Activated CD4-positive, CD25-positive, alpha-beta regulatory T cell treated with anti-CD3 and anti-CD28 coated beads, Interleukin-2, amount 50 U/mL, for 24 hours (primary cell): ENCODE measurements at regions not wholly inside any gene's neighbourhood (a gene's known extent, or its start where the extent isn't known, plus 50 kb on each side); places are given as distances from the start of the nearest gene placed in this dataset.

Experiments used
- ATAC-seq, 2 donors: fragments of 150-1000 bp; cut with Tn5 transposase; one replicate each; pipeline ENCODE4 v1.10.0; 2021; ENCODE audit warnings: mild to moderate bottlenecking in 1 of 2, moderate library complexity in 1 of 2

- no peak for ATAC-seq
These were observed 312.7 kb upstream of the SP8 start for GRCh38 chr7:21099432-21099831.

DNA sequence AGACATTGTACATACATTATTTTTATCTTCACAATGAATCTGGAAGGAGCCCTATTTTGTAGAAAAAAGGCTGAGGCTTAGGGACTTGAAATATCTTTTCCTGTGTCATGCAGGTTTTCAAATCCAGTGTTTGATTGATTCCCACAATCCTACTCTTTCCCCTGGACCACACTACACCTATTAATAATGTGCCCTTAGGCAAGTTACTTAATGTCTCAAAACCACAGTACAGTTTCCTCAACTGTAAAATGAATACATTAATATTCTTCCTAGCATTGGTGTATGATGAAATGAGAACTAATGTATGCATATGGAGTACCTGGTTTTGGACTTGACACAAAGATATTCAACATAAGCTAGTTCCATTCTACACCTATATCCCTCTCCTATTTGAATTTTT lies 313.3 kb upstream of the SP8 start:
- ATAC-seq, result no peak

DNA sequence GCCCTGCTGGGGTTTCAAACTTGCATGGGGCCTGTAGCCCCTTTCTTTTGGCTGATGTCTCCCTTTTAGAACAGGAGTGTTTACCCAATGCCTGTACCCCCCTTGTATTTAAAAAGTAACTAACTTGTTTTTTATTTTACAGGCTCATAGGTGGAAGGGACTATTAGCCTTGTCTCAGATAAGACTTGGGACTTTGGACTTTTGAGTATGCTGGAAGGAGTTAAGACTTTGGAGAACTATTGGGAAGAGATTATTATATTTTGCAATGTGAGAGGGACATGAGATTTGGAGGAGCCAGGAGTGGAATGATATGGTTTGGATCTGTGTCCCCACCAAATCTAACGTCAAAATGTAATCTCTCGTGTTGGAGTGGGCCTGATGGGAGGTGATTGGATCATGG lies 314.9 kb upstream of the SP8 start:
- ATAC-seq, result no peak

- ATAC-seq, result no peak
These were observed 316.9 kb upstream of the SP8 start for GRCh38 chr7:21103426-21104123.

GRCh38 chr7:21104124-21104500 lies 317.4 kb upstream of the SP8 start:
- ATAC-seq, result no peak

- no peak for ATAC-seq
These were observed 319.6 kb upstream of the SP8 start for GRCh38 chr7:21106296-21106732.

DNA sequence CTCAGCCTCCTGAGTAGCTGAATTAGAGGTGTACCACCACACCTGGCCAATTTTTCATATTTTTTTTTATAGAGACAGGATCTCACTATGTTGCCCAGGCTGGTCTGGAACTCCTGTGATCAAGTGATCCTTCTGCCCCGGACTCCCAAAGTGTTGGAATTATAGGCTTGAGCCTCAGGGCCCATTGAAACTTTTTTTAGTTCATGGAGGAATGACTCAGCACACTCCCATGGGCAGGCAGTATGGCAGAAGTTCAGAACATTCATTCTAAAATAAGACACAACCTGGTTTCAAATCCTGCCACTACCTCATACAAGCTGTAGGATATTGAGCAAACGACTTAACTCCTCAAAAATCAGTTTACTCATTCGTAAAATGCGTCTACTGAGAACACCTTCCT lies 320.4 kb upstream of the SP8 start:
- no peak for ATAC-seq

GRCh38 chr7:21108182-21108581 lies 319.7 kb upstream of the SP4 start:
- ATAC-seq, result no peak

DNA sequence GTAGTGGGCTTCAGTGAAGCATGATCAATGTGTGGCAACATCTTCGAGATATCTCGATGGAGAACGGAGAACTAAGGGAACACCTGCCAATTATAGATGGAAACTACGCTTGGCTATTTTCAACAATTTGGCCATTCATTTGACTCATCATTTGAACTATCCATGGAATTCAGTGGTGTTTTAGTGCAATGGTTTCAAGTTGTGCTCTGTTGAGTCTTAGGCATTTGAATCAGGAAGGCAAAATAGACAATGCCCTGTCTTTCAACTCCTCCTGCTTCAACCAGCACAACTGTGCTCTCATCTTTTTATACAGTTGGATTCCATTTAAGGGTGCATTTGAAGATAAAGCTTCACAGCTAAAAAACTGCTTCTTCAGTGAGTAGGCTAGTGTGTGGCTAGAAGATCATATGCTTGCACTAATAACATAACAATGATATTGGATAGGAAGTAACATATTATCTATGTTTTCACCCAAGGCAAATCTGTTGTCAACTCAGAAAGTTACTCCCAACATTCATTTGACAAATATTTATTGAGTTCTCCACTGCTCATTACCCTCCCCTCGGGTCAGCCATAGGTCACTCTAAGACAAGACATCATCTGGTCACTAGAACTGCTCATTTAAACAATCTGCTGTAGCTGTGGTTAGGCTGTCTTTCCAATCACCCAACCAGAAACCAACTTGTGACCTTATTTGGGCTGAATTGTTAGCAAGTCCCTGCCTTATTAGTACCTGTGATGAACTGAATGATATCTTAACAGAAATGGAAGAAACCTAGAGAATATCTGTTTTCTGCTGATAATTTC lies 314.1 kb upstream of the SP4 start:
- no peak for ATAC-seq

DNA sequence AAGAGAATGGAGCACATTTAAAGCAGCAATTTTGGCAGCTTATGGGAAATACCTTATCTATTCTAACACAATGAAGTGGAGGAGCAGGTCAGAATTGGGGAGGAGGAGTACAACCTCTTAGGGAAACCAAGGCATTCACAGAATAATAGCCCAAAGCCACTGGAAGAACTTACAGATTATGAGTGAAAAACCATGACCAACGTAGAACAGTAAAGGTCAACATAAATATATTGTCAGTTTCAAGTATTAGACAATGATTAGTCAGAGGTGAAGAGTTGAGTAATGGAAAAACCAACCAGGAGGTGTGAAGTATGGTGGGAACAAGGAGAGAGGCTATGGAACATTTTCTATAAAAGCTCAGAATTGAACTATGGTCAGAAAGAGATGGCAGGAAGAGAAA lies 304.3 kb upstream of the SP4 start:
- peak in 1 of 2 donors; percentile 9 for ATAC-seq

DNA sequence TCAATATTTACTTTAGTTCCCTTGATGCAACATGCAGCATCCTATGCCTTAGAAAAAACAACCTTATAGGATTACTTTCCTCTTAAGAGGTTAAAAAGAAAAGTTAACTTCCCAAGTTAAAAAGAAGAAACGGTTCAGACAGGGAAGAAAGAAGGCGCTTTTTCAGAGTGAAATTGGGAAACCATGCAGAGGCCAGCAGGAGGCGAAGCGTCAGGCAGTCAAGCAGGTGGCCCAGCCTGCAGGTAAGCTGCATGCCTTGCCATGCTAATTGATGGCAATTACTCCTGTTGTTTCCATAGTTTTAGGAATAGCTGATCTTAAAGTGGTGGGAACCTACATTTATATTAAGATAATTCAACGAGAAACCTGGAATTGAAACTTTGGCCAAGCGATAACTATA lies 302.6 kb upstream of the SP4 start:
- no peak for ATAC-seq

GRCh38 chr7:21128062-21128817 lies 299.6 kb upstream of the SP4 start:
- no peak for ATAC-seq

- ATAC-seq, result no peak
These were observed 296.0 kb upstream of the SP4 start for GRCh38 chr7:21131897-21132296.

DNA sequence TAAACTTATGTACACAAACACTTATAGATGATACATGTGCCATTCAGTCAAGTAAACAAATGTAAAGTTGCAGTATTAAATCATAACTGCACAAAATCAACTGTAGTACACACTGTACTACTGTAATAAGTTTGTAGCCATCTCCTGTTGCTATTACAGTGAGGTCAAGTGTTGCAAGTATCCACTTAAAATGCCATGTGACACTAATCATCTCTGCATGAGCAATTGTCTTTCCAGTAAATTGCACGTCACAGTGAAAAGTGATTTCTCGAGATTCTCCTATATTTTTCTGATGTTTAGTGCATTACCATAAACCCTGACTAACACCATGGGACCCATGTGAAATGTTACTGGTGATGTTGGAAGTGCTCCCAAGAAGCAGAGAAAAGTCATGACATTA lies 293.3 kb upstream of the SP4 start:
- ATAC-seq, result no peak

GRCh38 chr7:21135437-21135836 lies 292.4 kb upstream of the SP4 start:
- ATAC-seq, result no peak

DNA sequence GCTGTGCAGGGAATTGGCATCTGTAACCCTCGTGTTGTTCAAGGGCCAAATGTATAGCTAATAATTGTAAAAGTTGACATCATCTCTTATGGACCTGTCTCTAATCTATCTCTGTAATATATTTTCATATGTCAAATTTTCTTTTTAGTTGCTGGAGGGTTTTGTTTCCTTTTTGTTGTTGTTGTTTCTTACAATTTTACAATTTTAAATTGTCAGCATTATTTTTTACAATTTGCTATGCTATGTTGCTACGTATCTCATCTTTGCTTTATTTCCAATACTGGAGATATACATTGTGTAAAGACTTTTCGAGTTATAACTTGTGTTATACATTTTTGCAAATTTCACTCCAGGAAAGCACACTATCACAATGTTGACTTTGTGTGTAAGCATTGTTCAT lies 290.2 kb upstream of the SP4 start:
- ATAC-seq, result no peak

- ATAC-seq, result no peak
These were observed 287.3 kb upstream of the SP4 start for GRCh38 chr7:21140622-21141021.

DNA sequence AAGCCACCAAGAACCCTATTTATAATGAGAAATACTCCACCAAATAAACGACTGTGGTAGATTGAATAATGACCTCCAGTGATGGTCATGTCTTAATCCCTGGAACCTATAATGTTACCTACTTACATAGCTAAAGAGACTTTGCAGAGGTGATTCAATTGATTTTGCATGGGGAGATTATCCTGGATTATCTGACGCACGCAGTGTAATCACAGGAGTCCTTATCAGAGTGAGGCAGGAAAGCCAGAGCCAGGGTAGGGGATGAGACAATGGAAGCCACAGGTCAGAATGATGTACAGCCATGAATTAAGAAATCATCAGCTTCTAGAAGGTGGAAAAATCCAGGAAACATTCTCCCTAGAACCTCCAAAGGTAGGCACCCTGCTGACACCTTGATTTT lies 286.4 kb upstream of the SP4 start:
- ATAC-seq, result no peak

DNA sequence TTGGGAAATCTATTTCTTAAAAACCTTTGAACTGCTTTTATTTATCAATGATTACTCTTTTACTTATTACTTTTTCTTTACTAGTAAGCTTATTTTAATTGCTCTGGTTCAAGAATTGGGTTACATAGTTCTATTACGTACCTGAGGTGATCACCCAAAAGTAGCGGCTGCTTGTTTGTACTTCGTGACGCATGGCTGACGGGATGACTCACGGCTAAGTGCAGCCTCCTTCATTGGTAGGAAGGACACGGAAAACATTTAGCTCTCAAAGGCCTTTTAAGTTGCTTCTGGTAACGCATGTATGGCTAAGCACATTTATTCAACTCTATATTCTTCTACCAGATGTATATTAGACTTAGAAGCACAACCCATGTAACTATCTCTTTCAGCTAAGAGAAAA lies 285.8 kb upstream of the SP4 start:
- ATAC-seq, result no peak

DNA sequence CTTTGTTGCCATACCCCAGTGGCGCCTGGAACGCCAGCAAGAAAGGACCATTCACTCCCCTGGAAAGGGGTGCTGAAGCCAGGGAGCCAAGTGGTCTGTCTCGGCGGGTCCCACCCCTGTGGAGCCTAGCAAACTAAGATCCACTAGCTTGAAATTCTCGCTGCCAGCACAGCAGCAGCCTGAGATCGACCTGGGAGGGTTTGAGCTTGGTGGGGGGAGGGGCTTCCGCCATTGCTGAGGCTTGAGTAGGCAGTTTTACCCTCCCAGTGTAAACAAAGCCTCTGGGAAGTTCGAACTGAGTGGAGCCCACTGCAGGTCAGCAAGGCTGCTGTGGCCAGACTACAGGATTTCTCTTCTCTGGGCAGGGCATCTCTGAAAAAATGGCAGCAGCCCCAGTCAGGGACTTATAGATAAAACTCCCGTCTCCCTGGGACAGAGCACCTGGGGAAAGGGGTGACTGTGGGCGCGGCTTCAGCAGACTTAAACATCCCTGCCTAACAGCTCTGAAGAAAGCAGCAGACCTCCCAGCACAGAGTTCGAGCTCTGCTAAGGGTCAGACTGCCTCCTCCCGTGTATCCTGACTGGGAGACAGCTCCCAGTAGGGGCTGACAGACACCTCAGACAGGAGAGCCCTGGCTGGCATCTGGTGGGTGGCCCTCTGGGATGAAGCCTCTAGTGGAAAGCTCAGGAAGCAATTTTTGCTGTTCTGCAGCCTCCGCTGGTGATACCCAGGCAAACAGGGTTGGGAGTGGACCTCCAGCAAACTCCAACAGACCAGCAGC lies 281.1 kb upstream of the SP4 start:
- ATAC-seq, result no peak

DNA sequence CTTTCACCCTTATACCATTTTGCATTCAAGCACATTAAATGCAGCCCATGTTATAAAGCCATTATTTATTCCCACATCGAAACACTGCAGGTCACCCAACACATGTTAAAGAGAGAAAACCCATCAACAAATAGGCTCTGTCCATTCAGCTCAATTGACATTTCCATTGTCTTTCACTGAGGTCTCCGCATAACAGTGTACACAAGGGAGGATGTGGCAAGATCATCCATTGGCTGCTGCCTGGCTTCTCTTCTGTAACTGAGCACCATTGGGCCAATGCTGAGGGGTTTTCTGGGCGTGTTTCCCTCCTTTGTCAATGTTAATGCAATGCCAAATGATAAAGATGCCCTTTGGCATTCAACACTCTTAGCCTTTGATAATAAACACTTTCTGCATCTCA lies 278.1 kb upstream of the SP4 start:
- no peak for ATAC-seq

DNA sequence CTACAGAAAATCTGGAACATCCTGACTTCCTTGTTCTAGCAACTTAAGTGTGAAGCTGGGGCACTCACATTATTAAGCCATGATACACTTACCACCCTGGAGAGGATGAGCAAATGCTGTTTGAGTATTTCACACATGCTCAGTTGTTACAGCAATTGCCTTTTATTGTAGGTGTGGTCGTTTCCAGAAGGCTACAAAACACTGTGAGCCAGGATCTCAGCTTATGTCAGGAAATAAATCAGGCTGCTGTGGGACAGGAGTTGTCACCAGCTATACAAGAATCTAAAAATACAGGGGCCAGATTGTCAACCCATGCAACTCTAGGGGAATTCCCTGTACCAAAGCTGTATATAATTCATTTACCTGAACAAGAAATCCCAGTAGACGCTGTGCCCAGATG lies 273.3 kb upstream of the SP4 start:
- ATAC-seq, result no peak

GRCh38 chr7:21159506-21159905 lies 268.4 kb upstream of the SP4 start:
- no peak for ATAC-seq
